ACHN (cell line): ENCODE measurements at regions not wholly inside any gene's neighbourhood (a gene's known extent, or its start where the extent isn't known, plus 50 kb on each side); places are given as distances from the start of the nearest gene placed in this dataset.

Experiments used
- DNase-seq: peaks from one replicate; pipeline ENCODE4 v3.0.0-alpha.2; 2015
- in situ Hi-C: cut with HindIII; loops from 2 replicates; pipeline ENCODE4 v1.10.0; 2017; ENCODE audit warnings: low sequenced_read_pairs, low pct_ligation_motif_present, low pct_unique_long_range_greater_than_20kb

DNA sequence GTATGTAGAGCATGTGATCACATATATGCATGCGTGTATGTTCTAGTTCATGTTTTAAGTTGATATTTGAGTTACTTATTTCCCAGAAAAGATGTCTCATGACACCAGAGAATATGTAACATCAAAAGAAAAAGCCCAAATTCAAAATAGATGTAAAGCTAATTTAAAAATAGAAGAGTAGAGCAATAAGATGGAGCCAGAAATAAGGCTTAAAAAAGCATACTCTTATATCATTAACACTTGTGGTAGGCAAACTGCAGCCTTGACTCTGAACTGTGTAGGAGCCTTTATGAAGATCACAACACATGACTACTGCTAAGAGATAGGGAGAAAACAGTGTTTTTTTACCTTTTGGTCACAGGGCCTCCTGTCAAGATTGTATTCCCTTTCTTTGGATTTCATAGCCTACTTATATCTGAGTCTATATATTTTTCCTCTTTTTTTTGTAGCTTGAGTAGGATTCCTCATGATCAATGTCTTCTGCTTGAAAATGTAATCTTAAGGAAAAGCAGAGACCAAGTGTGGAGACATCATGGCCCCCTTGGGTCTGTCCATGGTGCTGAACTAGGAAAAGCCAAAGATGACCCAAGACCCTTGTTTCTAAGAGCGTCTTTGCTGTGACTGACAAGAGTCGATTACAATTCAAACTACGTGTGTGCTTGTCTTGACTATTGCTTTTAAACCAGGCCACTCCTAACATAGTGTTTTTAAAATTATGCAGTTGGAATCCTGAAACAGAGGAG, 390.4 kb downstream of the SHISA9 start:
- DNase-seq, result peak; percentile 39
- in situ Hi-C loops, result no loop called here

DNA sequence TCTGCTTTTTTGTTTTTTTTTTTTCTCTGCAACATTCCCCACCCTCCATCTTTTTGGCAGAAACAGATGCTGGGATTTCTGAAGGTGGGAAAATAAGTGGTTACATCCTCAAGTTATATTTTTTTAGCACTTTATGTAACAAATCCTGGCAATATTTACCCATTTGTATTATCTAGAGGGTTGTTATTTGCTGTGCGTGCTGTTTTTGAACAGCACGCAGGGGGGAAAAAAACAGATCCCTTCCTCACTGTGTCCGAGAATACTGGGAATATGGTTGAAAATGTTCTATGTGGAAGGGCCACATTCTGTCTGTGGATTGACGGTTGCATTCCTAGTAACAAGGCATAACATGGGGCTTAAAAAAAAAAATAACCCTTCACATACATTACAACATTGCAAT, 394.8 kb downstream of the SHISA9 start:
- no peak for DNase-seq
- in situ Hi-C loops, result no loop called here

DNA sequence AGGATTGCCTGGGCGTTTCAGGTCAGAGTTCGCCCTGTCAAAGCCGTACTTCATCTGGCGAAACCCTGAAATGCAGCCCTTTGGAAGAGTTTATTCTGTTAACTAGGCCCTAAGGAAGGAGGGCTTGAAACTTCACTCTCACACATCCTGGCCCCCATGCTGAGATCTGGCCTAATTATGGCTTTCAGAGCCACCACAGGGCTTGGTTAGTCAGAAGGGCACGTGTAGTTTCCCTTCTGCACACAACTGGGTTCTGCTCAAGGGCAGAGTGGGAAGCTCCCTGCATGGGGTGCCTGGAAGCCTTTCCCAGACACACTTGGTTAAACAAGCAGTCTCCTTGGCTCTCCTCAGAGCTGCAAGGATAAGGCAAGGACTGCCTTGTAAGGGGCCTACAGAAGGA, 397.3 kb downstream of the SHISA9 start:
- in situ Hi-C loops, result no loop called here
- DNase-seq, result no peak

DNA sequence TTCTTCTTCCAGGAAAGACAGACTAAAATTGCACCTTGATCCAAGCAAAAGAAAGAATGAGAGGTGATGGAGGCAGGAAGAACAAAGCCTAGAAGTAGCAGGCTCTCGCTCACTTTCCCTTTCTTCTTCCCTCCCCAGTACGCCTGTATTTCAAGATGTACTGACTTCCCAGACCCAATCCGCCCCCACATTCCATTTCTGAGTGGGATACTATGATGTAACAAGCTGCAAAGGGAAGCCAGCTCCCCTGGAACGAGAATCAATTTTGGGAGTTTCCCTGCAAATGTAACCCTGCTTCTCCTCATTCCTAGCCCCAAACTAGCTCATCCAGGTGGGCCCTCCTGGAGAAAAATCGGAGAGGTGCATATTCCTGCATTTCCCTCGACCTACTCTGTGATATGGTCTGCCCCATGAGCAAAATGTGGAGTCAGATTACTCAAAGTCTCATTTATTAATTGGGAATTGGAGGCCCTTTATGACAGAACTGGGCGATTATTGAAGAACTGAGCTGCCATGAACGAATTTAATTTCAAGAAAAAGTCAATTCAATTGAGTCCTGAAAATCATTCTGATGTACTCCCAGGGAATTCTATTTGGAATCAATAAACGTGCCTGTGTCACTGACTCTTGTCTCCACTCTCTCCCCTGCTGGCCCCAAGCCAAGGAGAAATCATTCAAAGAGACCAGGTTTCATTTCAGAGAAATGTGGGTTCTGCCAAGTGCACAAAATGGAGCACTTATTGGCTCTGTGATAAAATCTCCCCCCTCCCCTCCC, 398.9 kb downstream of the SHISA9 start:
- no peak for DNase-seq
- in situ Hi-C loops, result no loop called here

GRCh38 chr16:13305019-13305755, 403.8 kb downstream of the SHISA9 start:
- in situ Hi-C loops, result no loop called here
- DNase-seq, result peak; percentile 11

GRCh38 chr16:13306161-13306995, 405.0 kb downstream of the SHISA9 start:
- DNase-seq, result no peak
- in situ Hi-C loops, result no loop called here

DNA sequence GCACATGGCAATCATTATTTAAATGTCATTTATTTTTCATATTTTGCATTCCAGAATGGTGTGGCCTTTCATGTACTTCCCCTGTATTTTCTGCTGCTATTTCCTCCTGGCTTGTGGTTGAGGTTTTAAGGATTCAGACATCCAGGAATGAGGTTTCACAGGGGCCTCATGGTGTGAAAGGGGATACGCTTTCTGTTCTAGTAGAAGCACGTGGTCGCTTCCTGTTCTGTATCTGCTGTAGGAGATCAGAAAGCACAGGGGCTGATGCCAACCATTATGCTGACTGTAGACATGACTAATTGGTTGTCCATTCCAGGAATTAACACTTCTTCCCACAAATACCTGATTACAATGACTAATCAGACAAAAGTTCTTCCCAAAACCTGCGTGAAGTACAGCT, 405.9 kb downstream of the SHISA9 start:
- in situ Hi-C loops, result no loop called here
- peak; percentile 82 for DNase-seq

- no peak for DNase-seq
- in situ Hi-C loops, result no loop called here
Measured at GRCh38 chr16:13307851-13308250, 406.5 kb downstream of the SHISA9 start.

GRCh38 chr16:13312063-13312462, 410.7 kb downstream of the SHISA9 start:
- no peak for DNase-seq
- in situ Hi-C loops, result no loop called here

DNA sequence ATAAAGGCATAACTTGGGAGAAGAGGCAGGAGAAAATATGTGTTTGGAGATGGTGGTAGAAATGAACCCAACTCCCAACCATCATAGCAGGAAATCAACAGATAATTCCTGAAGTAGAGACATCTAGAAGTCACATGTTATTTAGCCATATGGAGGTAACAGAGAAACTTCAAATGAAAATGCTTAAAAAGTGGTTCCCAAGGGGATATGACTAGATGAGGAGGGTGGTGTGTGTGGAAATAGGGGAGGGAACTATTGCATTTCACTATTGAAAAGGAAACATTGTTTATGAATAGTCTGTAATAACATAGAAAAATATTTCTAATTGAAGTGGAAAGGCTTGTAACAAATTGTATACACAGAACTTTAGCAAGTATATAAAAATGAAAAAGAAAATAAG, 412.0 kb downstream of the SHISA9 start:
- in situ Hi-C loops, result no loop called here
- DNase-seq, result no peak

- in situ Hi-C loops, result no loop called here
- DNase-seq, result no peak
Measured at GRCh38 chr16:13314633-13315032, 413.2 kb downstream of the SHISA9 start.

GRCh38 chr16:13315642-13316427, 414.4 kb downstream of the SHISA9 start:
- in situ Hi-C loops, result no loop called here
- peak; percentile 13 for DNase-seq

DNA sequence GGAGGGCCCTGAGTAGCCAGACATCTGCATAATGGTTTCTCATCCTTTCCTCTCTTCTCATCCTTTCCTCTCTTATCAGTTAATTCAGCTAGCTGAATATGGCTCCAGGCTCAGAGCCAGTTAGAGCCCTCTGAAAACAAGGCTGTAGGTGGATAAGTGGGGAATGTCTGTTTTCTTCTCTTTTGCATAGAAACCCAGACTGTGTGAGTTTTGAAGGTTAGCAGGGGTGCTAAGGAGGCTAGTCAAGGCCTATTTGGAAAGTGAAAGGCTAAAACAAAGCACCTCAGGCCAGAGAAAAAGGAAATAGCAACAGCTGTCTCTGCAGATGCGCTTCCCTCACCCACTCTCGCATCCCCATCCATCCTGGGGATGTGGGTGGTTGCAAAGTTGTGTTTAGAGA, 420.9 kb downstream of the SHISA9 start:
- in situ Hi-C loops, result no loop called here
- DNase-seq, result no peak

- no peak for DNase-seq
- in situ Hi-C loops, result no loop called here
Measured at GRCh38 chr16:13324851-13325250, 423.5 kb downstream of the SHISA9 start.

DNA sequence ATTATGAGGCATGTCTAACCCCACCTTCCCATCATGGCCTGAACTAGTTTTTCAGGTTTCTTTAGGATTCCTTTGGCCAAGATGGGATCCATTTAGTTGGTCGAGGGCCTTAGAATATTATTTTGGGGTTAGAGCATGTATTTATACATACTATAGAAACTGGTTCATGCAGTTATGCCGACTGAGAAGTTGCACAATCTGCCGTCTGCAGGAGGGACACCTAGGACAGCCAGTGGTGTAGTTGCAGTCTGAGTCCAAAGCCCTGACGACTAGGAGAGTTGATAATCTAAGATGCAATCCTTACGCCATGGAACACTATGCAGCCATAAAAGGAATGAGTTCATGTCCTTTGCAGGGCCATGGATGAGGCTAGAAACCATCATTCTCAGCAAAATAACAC, 424.0 kb downstream of the SHISA9 start:
- in situ Hi-C loops, result no loop called here
- DNase-seq, result no peak

DNA sequence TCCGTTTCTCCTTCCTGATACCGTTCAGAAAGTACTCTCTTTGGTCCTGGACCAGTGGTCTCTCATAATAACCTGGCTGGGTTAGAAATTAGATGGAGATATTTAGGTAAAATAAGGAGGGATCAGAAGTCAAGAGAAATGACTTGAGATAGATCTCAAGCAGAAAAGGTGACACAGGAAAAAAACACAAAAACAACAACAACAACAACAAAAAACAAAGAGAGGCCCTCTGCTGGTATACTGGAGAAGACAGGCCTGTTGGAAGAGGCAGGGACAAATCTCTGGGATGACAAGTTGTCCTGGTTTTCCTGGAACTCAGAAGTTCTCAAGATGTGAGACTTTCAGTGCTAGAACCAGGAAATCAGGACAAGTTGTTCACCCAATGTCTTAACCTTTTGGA, 430.5 kb downstream of the SHISA9 start:
- in situ Hi-C loops, result no loop called here
- no peak for DNase-seq

DNA sequence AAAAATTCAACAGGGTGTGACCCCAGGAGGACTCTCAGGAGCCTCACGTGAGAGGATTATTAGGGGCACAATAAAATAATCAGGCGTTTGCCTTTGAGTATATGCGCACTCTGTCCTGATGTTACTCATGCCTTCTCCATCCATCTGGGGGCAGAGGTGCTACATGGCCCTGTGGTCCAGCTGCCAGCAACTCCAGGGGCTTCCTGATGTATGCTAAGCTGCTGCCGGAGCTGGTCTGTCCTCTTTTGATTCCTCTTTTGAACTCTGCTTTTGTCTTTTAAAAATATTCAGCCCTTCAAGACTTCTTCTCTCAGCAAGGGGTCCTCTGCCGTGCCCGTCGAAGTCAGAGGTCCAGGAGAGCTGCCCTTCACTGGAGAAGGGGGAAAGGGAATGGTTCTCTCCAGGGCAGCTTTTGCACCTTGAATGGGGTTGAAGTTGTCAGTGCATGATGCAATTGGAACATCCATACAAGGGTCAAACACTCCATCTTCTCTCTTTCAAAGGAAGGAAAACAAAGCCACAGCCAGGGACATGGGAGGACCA, 431.4 kb downstream of the SHISA9 start:
- no peak for DNase-seq

GRCh38 chr16:13333336-13333735, 431.9 kb downstream of the SHISA9 start:
- DNase-seq, result no peak
- in situ Hi-C loops, result no loop called here

More for the DNA sequence above, 431.4 kb downstream of the SHISA9 start:
- in situ Hi-C loops, result no loop called here
